ENCODE measurements at regions not wholly inside any gene's neighbourhood (a gene's known extent, or its start where the extent isn't known, plus 50 kb on each side); places are given as distances from the start of the nearest gene placed in this dataset.

GRCh38 chr2:100673691-100674485 is 111.1 kb downstream of the PDCL3 start:
- Histone ChIP-seq H3K9me3 (ENCODE audit: control insufficient read depth, low read length) (no peaks in the 10 kb centered on the region), H3K27ac (ENCODE audit: insufficient read depth, low read length, poor library complexity, severe bottlenecking) (no peak overlapping the region), H3K27me3 (replicated peaks; ENCODE audit: control insufficient read depth, insufficient read depth, low read length, poor library complexity, severe bottlenecking) (no peaks in the 10 kb centered on the region), H3K36me3 (ENCODE audit: control insufficient read depth, insufficient read depth, low read length) (no peaks in the 10 kb centered on the region), H3K4me3 (ENCODE audit: insufficient read depth, low read depth, low read length, poor library complexity, severe bottlenecking) (no peak overlapping the region), H3K4me1 (ENCODE audit: control insufficient read depth, insufficient read depth, low read length, poor library complexity, severe bottlenecking) (no peaks in the 10 kb centered on the region)
- no peak for DNase-seq

GRCh38 chr2:100674666-100675065 is 111.9 kb downstream of the PDCL3 start:
- no peak for DNase-seq
- no peaks in the 10 kb centered on the region for H3K27me3 ChIP-seq (replicated peaks; ENCODE audit: control insufficient read depth, insufficient read depth, low read length, poor library complexity, severe bottlenecking)
- no peaks in the 10 kb centered on the region for H3K36me3 ChIP-seq (ENCODE audit: control insufficient read depth, insufficient read depth, low read length)
- no peaks in the 10 kb centered on the region for H3K9me3 ChIP-seq (ENCODE audit: control insufficient read depth, low read length)
- no peak overlapping the region for H3K4me3 ChIP-seq (ENCODE audit: insufficient read depth, low read depth, low read length, poor library complexity, severe bottlenecking)
- no peaks in the 10 kb centered on the region for H3K4me1 ChIP-seq (ENCODE audit: control insufficient read depth, insufficient read depth, low read length, poor library complexity, severe bottlenecking)
- H3K27ac ChIP-seq (ENCODE audit: insufficient read depth, low read length, poor library complexity, severe bottlenecking) = no peak overlapping the region

GRCh38 chr2:100675373-100675772 is 112.6 kb downstream of the PDCL3 start:
- H3K27me3 ChIP-seq (replicated peaks; ENCODE audit: control insufficient read depth, insufficient read depth, low read length, poor library complexity, severe bottlenecking) = no peaks in the 10 kb centered on the region
- H3K36me3 ChIP-seq (ENCODE audit: control insufficient read depth, insufficient read depth, low read length) = no peaks in the 10 kb centered on the region
- no peaks in the 10 kb centered on the region for H3K4me1 ChIP-seq (ENCODE audit: control insufficient read depth, insufficient read depth, low read length, poor library complexity, severe bottlenecking)
- no peak for DNase-seq
- no peak overlapping the region for H3K27ac ChIP-seq (ENCODE audit: insufficient read depth, low read length, poor library complexity, severe bottlenecking)
- no peaks in the 10 kb centered on the region for H3K9me3 ChIP-seq (ENCODE audit: control insufficient read depth, low read length)
- H3K4me3 ChIP-seq (ENCODE audit: insufficient read depth, low read depth, low read length, poor library complexity, severe bottlenecking) = no peak overlapping the region

GRCh38 chr2:100675855-100676254 is 113.1 kb downstream of the PDCL3 start:
- Histone ChIP-seq H3K27ac (ENCODE audit: insufficient read depth, low read length, poor library complexity, severe bottlenecking) (no peak overlapping the region), H3K9me3 (ENCODE audit: control insufficient read depth, low read length) (no peaks in the 10 kb centered on the region), H3K27me3 (replicated peaks; ENCODE audit: control insufficient read depth, insufficient read depth, low read length, poor library complexity, severe bottlenecking) (no peaks in the 10 kb centered on the region), H3K4me3 (ENCODE audit: insufficient read depth, low read depth, low read length, poor library complexity, severe bottlenecking) (no peak overlapping the region), H3K4me1 (ENCODE audit: control insufficient read depth, insufficient read depth, low read length, poor library complexity, severe bottlenecking) (no peaks in the 10 kb centered on the region), H3K36me3 (ENCODE audit: control insufficient read depth, insufficient read depth, low read length) (no peaks in the 10 kb centered on the region)
- DNase-seq = no peak

GRCh38 chr2:100676346-100676745 is 113.6 kb downstream of the PDCL3 start:
- Histone ChIP-seq H3K4me1 (ENCODE audit: control insufficient read depth, insufficient read depth, low read length, poor library complexity, severe bottlenecking) (no peaks in the 10 kb centered on the region), H3K27me3 (replicated peaks; ENCODE audit: control insufficient read depth, insufficient read depth, low read length, poor library complexity, severe bottlenecking) (no peaks in the 10 kb centered on the region), H3K4me3 (ENCODE audit: insufficient read depth, low read depth, low read length, poor library complexity, severe bottlenecking) (no peak overlapping the region), H3K27ac (ENCODE audit: insufficient read depth, low read length, poor library complexity, severe bottlenecking) (no peak overlapping the region), H3K9me3 (ENCODE audit: control insufficient read depth, low read length) (no peaks in the 10 kb centered on the region), H3K36me3 (ENCODE audit: control insufficient read depth, insufficient read depth, low read length) (no peaks in the 10 kb centered on the region)
- no peak for DNase-seq

GRCh38 chr2:100677611-100678185 is 114.9 kb downstream of the PDCL3 start:
- no peaks in the 10 kb centered on the region for H3K4me1 ChIP-seq (ENCODE audit: control insufficient read depth, insufficient read depth, low read length, poor library complexity, severe bottlenecking)
- H3K27me3 ChIP-seq (replicated peaks; ENCODE audit: control insufficient read depth, insufficient read depth, low read length, poor library complexity, severe bottlenecking) = no peaks in the 10 kb centered on the region
- H3K4me3 ChIP-seq (ENCODE audit: insufficient read depth, low read depth, low read length, poor library complexity, severe bottlenecking) = no peak overlapping the region
- DNase-seq = no peak
- H3K27ac ChIP-seq (ENCODE audit: insufficient read depth, low read length, poor library complexity, severe bottlenecking) = no peak overlapping the region
- H3K9me3 ChIP-seq (ENCODE audit: control insufficient read depth, low read length) = no peaks in the 10 kb centered on the region
- no peaks in the 10 kb centered on the region for H3K36me3 ChIP-seq (ENCODE audit: control insufficient read depth, insufficient read depth, low read length)

- Histone ChIP-seq H3K9me3 (ENCODE audit: control insufficient read depth, low read length) (no peaks in the 10 kb centered on the region), H3K27ac (ENCODE audit: insufficient read depth, low read length, poor library complexity, severe bottlenecking) (no peak overlapping the region), H3K27me3 (replicated peaks; ENCODE audit: control insufficient read depth, insufficient read depth, low read length, poor library complexity, severe bottlenecking) (no peaks in the 10 kb centered on the region), H3K36me3 (ENCODE audit: control insufficient read depth, insufficient read depth, low read length) (no peaks in the 10 kb centered on the region), H3K4me1 (ENCODE audit: control insufficient read depth, insufficient read depth, low read length, poor library complexity, severe bottlenecking) (no peaks in the 10 kb centered on the region), H3K4me3 (ENCODE audit: insufficient read depth, low read depth, low read length, poor library complexity, severe bottlenecking) (no peak overlapping the region)
- DNase-seq = no peak
Measured at GRCh38 chr2:100679211-100679610, 116.4 kb downstream of the PDCL3 start.

- Histone ChIP-seq H3K4me3 (ENCODE audit: insufficient read depth, low read depth, low read length, poor library complexity, severe bottlenecking) (no peak overlapping the region), H3K27ac (ENCODE audit: insufficient read depth, low read length, poor library complexity, severe bottlenecking) (no peak overlapping the region), H3K4me1 (ENCODE audit: control insufficient read depth, insufficient read depth, low read length, poor library complexity, severe bottlenecking) (no peaks in the 10 kb centered on the region), H3K36me3 (ENCODE audit: control insufficient read depth, insufficient read depth, low read length) (no peaks in the 10 kb centered on the region), H3K9me3 (ENCODE audit: control insufficient read depth, low read length) (no peaks in the 10 kb centered on the region), H3K27me3 (replicated peaks; ENCODE audit: control insufficient read depth, insufficient read depth, low read length, poor library complexity, severe bottlenecking) (no peaks in the 10 kb centered on the region)
- no peak for DNase-seq
Measured at GRCh38 chr2:100682536-100682935, 119.7 kb downstream of the PDCL3 start.

GRCh38 chr2:100683231-100683630 is 120.4 kb downstream of the PDCL3 start:
- Histone ChIP-seq H3K27me3 (replicated peaks; ENCODE audit: control insufficient read depth, insufficient read depth, low read length, poor library complexity, severe bottlenecking) (no peaks in the 10 kb centered on the region), H3K9me3 (ENCODE audit: control insufficient read depth, low read length) (no peaks in the 10 kb centered on the region), H3K27ac (ENCODE audit: insufficient read depth, low read length, poor library complexity, severe bottlenecking) (no peak overlapping the region), H3K4me1 (ENCODE audit: control insufficient read depth, insufficient read depth, low read length, poor library complexity, severe bottlenecking) (no peaks in the 10 kb centered on the region), H3K4me3 (ENCODE audit: insufficient read depth, low read depth, low read length, poor library complexity, severe bottlenecking) (no peak overlapping the region), H3K36me3 (ENCODE audit: control insufficient read depth, insufficient read depth, low read length) (no peaks in the 10 kb centered on the region)
- no peak for DNase-seq

GRCh38 chr2:100691846-100692245 is 128.1 kb upstream of the NPAS2 start:
- Histone ChIP-seq H3K9me3 (ENCODE audit: control insufficient read depth, low read length) (no peaks in the 10 kb centered on the region), H3K27ac (ENCODE audit: insufficient read depth, low read length, poor library complexity, severe bottlenecking) (no peak overlapping the region), H3K4me3 (ENCODE audit: insufficient read depth, low read depth, low read length, poor library complexity, severe bottlenecking) (no peak overlapping the region), H3K4me1 (ENCODE audit: control insufficient read depth, insufficient read depth, low read length, poor library complexity, severe bottlenecking) (no peaks in the 10 kb centered on the region), H3K36me3 (ENCODE audit: control insufficient read depth, insufficient read depth, low read length) (no peaks in the 10 kb centered on the region), H3K27me3 (replicated peaks; ENCODE audit: control insufficient read depth, insufficient read depth, low read length, poor library complexity, severe bottlenecking) (no peaks in the 10 kb centered on the region)
- DNase-seq = no peak
